Stimulated activated CD4-positive, alpha-beta T cell treated with anti-CD3 and anti-CD28 coated beads, Interleukin-2, amount 100 ng/mL, for 48 hours (primary cell): ENCODE measurements at regions not wholly inside any gene's neighbourhood (a gene's known extent, or its start where the extent isn't known, plus 50 kb on each side); places are given as distances from the start of the nearest gene placed in this dataset.
"Not testable (repeated sequence)": the region's sequence is repeated elsewhere in the genome, so short reads cannot be mapped to it uniquely, and the experiment has no call there.

Experiments used
- DNase-seq, 2 donors: peaks; one replicate each; pipeline ENCODE4 v3.0.0-alpha.2; 2020

GRCh38 chr2:137892739-137893138 lies 71.5 kb upstream of the HNMT start:
- no peak for DNase-seq

- no peak for DNase-seq
Observed at GRCh38 chr2:137893145-137893544, 71.1 kb upstream of the HNMT start.

GRCh38 chr2:137896467-137896866 lies 67.8 kb upstream of the HNMT start:
- DNase-seq = no peak

GRCh38 chr2:137897082-137897481 lies 67.2 kb upstream of the HNMT start:
- no peak for DNase-seq

- no peak for DNase-seq
Observed at GRCh38 chr2:137900421-137901141, 63.7 kb upstream of the HNMT start.

GRCh38 chr2:137910641-137911040 lies 53.6 kb upstream of the HNMT start:
- no peak for DNase-seq

GRCh38 chr2:137912371-137912770 lies 51.9 kb upstream of the HNMT start:
- DNase-seq = no peak

GRCh38 chr2:137913169-137913568 lies 51.1 kb upstream of the HNMT start:
- DNase-seq = no peak

GRCh38 chr2:137913648-137914047 lies 50.6 kb upstream of the HNMT start:
- DNase-seq = not testable (repeated sequence)
